Right forelimb (tissue), 1 donor: ENCODE measurements at regions not wholly inside any gene's neighbourhood (a gene's known extent, or its start where the extent isn't known, plus 50 kb on each side); places are given as distances from the start of the nearest gene placed in this dataset.
"Not testable (repeated sequence)": the region's sequence is repeated elsewhere in the genome, so short reads cannot be mapped to it uniquely, and the experiment has no call there.

ENCODE experiments used
- DNase-seq: peaks from one replicate; pipeline ENCODE4 v3.0.0-alpha.2; 2018

DNA sequence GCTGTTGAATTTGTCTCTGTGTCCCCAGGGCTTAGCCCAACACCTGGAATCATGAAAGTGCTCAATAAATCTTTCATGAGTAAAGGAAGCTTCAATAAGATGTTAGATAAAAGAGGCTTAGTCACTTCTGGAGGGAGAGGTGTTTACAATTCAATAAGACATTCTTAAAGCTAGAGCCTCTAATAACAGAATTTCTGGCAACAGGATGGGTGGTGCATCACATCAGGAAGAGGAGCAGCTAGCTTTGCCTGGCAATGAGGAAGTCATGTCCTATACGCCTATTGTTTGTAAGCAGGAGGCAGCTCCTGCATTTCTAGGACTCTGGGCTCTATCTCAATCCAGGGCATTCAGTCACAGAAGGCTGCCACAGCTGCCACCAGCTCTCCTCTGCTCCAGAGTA lies 638.5 kb downstream of the EPM2A start:
- DNase-seq, result no peak

DNA sequence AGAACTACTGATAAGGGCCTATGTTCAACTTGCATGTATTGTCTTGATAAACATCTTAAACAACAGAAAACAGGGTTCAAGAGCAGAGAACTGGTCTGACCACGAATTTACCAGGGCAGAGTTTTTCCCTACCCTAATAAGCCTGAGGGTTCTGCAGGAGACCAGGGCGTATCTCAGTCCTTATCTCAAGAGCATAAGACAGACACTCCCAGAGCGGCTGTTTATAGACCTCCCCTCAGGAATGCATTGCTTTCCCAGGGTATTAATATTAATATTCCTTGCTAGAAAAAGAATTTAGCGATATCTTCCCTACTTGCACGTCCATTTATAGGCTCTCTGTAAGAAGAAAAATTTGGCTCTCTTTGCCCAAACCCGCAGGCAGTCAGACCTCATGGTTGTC lies 637.2 kb downstream of the EPM2A start:
- not testable (repeated sequence) for DNase-seq

DNA sequence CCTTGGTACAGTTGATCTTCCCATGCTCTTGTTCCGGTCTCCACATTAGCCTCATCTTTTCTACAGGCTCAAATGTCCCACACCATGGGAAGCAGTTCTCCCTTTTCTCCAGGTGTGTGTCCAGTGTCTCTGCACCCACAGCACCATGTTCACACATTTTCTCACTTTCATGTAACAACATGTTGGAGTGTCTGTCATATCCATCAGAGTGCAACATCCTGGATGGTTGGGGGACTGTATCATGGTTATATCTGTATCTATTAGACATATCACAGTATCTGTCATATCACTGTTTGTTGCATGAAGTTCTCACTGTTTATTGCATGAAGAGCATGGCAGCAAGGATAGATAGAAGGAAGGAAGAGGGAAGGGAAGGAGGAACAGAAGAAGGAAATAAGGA lies 635.6 kb downstream of the EPM2A start:
- DNase-seq, result no peak

GRCh38 chr6:145110109-145110508 lies 625.2 kb downstream of the EPM2A start:
- no peak for DNase-seq

- DNase-seq, result not testable (repeated sequence)
Measured at GRCh38 chr6:145111407-145111806, 623.9 kb downstream of the EPM2A start.

DNA sequence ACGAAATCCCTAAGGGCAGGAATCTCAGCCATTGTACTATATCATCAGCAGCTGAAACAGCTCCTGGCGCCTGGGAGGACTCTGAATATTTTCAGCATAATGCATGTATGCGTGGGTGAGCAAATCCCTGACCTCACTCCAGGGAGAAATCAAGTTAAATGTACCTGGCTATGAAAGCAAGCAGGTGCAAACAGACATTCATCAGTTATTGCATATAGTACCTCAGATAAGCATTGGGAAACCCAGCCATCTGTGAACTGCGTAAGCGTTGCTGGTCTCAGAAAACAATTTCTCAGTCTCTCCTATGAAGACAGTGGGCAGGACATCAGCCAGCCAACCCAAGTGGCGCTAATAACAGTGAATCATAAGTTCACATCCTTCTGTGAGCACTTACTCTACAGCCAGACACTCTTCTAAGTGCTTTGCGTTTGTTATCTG lies 622.6 kb downstream of the EPM2A start:
- no peak for DNase-seq

DNA sequence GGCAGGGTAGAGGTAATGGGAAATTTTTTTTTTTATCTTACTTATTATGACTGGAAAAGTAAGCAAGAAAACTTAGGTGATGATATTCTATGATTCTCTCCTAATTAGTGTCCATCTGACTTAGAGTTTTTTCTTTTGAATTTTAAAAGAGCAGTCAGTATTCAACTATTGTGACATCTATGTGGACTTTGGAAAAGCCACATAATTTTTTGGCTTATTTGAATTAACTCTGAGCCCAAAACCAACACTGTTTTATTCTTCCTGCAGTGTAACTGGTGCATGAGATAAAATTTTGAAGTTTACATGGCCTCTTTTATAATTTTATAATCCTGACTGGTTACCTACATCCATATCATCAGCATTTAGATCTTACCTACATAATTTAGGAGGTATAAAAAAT lies 619.7 kb downstream of the EPM2A start:
- no peak for DNase-seq

- no peak for DNase-seq
Measured at GRCh38 chr6:145116591-145117178, 618.6 kb downstream of the EPM2A start.

DNA sequence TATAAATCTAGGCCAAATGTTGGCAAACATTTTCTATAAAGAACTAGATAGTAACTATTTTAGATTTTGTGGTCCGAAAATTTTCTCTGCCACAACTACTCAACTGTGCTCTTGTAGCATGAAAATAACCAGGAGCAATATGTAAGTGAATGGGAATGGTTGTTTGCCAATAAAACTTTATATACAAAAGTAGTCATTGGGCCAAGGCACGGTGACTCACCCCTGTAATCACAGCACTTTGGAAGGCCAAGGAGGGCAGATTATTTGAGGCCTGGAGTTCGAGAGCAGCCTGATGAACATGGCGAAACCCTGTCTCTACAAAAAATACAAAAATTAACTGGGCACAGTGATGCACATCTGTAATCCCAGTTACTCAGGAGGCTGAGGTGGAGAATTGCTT lies 617.1 kb downstream of the EPM2A start:
- no peak for DNase-seq

GRCh38 chr6:145119081-145119480 lies 616.2 kb downstream of the EPM2A start:
- DNase-seq, result no peak

GRCh38 chr6:145132709-145133108 lies 602.6 kb downstream of the EPM2A start:
- DNase-seq, result no peak

- no peak for DNase-seq
Measured at GRCh38 chr6:145135702-145136101, 599.6 kb downstream of the EPM2A start.

DNA sequence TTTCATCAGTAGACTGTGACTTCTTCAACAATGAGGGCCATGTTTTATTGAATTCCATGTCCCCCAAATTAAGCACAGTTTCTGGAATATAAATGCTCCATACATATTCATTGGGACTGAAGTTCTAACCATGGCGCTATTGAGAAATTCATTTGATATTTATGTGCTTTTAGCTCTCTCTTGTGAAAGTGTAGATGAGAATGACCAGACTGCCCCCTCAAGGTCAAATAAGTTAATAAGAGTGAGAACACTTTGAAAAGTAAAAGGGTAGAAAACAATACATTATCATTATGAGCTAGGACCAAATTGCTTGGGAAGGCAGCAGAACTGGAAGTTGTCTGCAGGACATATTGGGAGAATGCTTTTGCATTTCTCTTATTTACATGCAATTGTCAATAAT lies 597.9 kb downstream of the EPM2A start:
- no peak for DNase-seq

DNA sequence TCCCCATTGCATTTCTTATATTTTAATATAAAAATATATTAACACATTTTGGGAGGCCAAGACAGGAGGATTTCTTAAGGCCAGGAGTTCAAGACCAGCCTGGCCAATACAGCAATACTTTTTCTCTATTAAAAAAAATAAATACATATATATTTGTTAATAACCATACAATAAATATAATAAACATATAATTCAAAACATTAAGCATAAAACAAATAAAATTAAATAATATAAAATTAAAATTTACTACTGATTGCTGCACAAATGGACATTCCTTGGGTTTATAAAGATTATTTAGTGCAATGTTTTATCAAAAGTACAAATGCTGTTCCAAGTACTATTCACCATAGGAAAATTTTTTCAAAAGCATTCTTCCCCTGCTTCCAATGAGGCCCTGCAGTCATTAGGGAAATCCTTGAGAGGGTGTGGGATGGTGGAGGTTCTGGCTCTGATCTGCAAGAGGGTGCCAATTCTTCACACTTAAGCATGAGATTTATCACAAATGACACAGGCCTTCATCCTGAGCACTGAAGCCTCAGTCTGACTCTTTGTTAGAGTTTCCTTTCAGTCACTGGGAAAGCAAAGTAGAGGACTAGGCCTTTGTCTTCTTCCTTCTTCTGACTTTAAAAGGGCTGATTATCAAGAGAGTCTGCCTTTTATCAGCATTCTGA lies 596.7 kb downstream of the EPM2A start:
- no peak for DNase-seq

- no peak for DNase-seq
Measured at GRCh38 chr6:145139140-145139850, 596.0 kb downstream of the EPM2A start.

- no peak for DNase-seq
Measured at GRCh38 chr6:145139895-145140294, 595.4 kb downstream of the EPM2A start.

DNA sequence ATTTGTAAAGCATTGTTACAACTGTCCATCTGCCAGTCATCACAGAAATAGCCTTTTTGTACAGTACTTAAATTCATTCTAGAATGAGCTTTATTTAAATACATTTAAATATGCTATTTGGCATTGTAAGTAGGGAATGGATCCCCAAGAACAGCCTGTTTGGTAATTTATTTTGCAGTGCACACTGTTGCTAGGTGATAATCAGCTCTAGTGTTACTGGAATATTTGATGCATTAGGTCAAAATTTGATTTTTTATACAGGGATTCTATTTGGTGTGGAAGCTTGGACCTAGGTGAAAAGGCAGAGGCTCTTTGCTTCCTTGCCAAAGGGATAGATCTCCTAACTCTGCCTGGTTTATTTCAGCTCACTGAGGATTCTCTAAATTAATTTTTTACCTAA lies 593.7 kb downstream of the EPM2A start:
- DNase-seq, result no peak

- no peak for DNase-seq
Measured at GRCh38 chr6:145142958-145143357, 592.4 kb downstream of the EPM2A start.

GRCh38 chr6:145143379-145143778 lies 591.9 kb downstream of the EPM2A start:
- no peak for DNase-seq

GRCh38 chr6:145147559-145147958 lies 587.8 kb downstream of the EPM2A start:
- no peak for DNase-seq

- DNase-seq, result no peak
Measured at GRCh38 chr6:145147981-145148749, 587.2 kb downstream of the EPM2A start.

DNA sequence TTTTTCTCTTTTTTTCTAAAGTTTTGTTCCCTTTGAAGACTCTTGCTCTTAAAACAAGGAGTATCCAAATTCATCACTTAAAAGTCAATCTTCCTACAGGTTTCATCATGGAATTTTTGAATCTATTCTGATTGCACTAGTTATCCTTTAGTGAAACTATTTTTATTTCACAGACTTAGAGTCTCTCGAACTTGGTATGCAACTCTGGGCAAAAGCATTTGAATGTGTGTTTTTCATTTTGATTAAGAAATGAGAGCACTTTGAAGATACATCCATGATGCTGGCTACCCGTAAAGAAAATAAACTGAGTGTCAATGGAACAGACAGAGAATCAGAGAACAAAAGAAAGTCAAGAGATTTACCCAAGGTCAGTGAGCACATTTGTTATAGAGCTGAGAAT lies 586.5 kb downstream of the EPM2A start:
- DNase-seq, result no peak

DNA sequence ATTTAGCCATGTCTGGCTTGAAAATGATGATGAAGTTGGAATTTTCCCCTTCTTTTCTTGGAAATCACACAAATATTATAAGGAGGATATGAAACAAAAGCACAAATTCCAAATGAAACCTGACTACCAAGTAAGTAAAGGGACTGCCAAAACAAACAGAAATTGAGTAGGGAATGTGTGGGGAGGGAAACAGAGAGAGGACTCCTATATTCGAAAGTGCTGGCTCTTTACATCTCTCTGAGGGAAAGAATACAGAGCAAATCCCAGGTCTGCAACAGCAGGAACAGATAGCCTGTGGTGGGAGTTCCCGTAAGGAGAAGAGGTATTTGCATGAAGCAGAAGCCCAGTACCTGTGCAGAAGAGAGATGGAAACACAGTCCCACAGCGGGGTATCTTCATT lies 583.7 kb downstream of the EPM2A start:
- DNase-seq, result no peak

GRCh38 chr6:145153495-145153894 lies 581.8 kb downstream of the EPM2A start:
- DNase-seq, result no peak
